ENCODE measurements at regions not wholly inside any gene's neighbourhood (a gene's known extent, or its start where the extent isn't known, plus 50 kb on each side); places are given as distances from the start of the nearest gene placed in this dataset.

DNA sequence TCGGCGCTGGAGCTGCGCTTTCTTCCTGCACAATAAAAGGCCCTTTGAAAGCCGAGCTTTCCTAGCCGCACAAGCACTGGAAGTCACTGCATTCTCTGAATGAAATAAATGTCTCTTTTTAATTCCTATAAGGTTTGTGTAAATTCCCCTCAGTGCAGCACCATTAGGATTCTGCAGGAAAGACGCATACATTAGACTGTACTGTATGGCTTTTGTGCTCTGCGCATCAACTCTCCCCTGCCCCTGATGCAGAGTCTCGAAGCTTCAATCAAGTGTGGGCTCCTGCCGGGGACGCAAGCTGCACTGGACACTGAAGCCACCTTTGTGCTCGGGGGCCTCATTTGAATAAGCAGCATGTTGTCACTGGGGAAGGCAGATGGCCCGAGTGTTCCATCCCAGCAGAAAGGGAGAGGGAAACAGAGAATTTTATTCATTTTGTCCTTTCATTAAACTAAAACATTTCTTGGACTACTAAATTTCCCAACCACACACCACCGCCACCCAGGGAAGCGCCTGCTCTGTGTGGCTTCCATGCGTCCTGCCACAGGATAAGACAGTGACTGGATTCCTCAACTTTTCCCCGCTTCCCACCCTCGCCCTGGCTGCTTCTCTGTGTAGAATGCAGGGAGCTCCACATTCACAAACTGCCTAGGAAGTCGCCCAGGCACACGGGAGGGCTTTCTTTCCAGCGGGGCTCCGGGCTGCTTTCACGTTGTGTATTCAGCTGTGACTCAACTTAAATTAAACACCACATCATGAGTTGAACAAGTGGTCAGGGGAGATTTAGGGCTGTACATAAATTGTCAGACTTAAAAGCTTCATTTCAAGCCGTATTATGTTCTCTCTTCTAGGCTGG, 635.4 kb downstream of the IRX1 start:
- Mint-ChIP-seq H3K9me3 (ENCODE audit: insufficient read depth) (peaks cover 6% of the 10 kb centered on the region), H3K27ac (no peak overlapping the region), H3K4me1 (no peaks in the 10 kb centered on the region), H3K4me3 (no peak overlapping the region), H3K27me3 (no peaks in the 10 kb centered on the region)
- Histone ChIP-seq H3K79me2 (ENCODE audit: control insufficient read depth, insufficient read depth, low read length) (no peaks in the 10 kb centered on the region), H2AFZ (ENCODE audit: insufficient read depth, low read depth, low read length, poor library complexity, severe bottlenecking) (no peak overlapping the region), H3K4me1 (ENCODE audit: control insufficient read depth in 2 of 2, insufficient read depth in 2 of 2, low read length in 2 of 2) (no peaks in the 10 kb centered on the region), H3K4me3 (ENCODE audit: control extremely low read depth in 1 of 5, extremely low read depth in 1 of 5, insufficient read depth in 1 of 5, low read depth in 2 of 5, low read length in 4 of 5) (no peak overlapping the region), H4K20me1 (ENCODE audit: control insufficient read depth, insufficient read depth, low read length, poor library complexity, severe bottlenecking) (no peaks in the 10 kb centered on the region), H3K9me3 (ENCODE audit: control extremely low read depth in 1 of 3, control insufficient read depth in 2 of 3, insufficient read depth in 1 of 3, low read length in 2 of 3) (peaks cover 6 to 27% (median 8%) of the 10 kb centered on the region in 3 donors), H3K27me3 (replicated peaks in 1 of 4; ENCODE audit: control extremely low read depth in 1 of 4, control insufficient read depth in 3 of 4, insufficient read depth in 4 of 4, low read length in 3 of 4) (no peaks in the 10 kb centered on the region), H3K9ac (ENCODE audit: low read length) (no peak overlapping the region), H3K36me3 (replicated peaks in 1 of 2; ENCODE audit: control extremely low read depth in 1 of 2, control insufficient read depth in 1 of 2, extremely low read depth in 1 of 2, insufficient read depth in 2 of 2, low read length in 1 of 2) (no peaks in the 10 kb centered on the region), H3K27ac (ENCODE audit: low read length in 2 of 2) (no peak overlapping the region), H3K4me2 (replicated peaks; ENCODE audit: low read depth, low read length, poor library complexity, severe bottlenecking) (no peak overlapping the region)
- intact Hi-C loops (cut with micrococcal nuclease), result no loop called here
- ChIA-PET CTCF (no interaction called here), POLR2A (no interaction called here)
- WGBS (ENCODE audit: insufficient coverage), result 93% methylated on average over 15 of the region's 23 CpGs
- ATAC-seq (ENCODE audit: low read depth) (no peak), DNase-seq (no peak)
- TF ChIP-seq, protein P1, sequence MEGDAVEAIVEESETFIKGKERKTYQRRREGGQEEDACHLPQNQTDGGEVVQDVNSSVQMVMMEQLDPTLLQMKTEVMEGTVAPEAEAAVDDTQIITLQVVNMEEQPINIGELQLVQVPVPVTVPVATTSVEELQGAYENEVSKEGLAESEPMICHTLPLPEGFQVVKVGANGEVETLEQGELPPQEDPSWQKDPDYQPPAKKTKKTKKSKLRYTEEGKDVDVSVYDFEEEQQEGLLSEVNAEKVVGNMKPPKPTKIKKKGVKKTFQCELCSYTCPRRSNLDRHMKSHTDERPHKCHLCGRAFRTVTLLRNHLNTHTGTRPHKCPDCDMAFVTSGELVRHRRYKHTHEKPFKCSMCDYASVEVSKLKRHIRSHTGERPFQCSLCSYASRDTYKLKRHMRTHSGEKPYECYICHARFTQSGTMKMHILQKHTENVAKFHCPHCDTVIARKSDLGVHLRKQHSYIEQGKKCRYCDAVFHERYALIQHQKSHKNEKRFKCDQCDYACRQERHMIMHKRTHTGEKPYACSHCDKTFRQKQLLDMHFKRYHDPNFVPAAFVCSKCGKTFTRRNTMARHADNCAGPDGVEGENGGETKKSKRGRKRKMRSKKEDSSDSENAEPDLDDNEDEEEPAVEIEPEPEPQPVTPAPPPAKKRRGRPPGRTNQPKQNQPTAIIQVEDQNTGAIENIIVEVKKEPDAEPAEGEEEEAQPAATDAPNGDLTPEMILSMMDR (IDR thresholded peaks at IDR 0.05), result no peak
- no peak for TF ChIP-seq EZH2 (IDR thresholded peaks at IDR 0.05; ENCODE audit: borderline replicate concordance, insufficient read depth, low read depth, low read length, poor library complexity, severe bottlenecking)

DNA sequence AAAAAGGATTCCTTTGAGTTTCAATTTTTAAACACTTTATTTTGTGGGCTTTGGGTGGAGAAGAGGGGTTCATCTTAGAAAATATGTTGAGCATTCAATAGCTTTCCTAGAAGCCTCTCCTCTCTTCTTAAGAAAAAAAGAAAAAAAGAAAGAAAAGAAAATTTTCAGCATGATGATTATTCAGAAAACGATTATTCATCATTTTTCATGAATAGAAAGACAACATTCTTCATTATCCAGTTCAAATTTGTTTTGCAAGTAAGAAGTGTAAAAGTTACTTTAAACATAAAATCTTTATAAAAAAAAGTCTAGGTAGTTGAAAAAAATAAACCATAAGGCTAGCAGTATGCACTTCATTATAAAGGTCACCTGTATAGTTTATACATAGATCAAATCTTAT, 636.5 kb downstream of the IRX1 start:
- intact Hi-C loops (cut with micrococcal nuclease), result no loop called here
- Histone ChIP-seq H3K27ac (ENCODE audit: low read length in 2 of 2) (no peak overlapping the region), H4K20me1 (ENCODE audit: control insufficient read depth, insufficient read depth, low read length, poor library complexity, severe bottlenecking) (no peaks in the 10 kb centered on the region), H3K9me3 (ENCODE audit: control extremely low read depth in 1 of 3, control insufficient read depth in 2 of 3, insufficient read depth in 1 of 3, low read length in 2 of 3) (peaks cover 6 to 22% (median 8%) of the 10 kb centered on the region in 3 donors), H3K79me2 (ENCODE audit: control insufficient read depth, insufficient read depth, low read length) (no peaks in the 10 kb centered on the region), H3K4me3 (ENCODE audit: control extremely low read depth in 1 of 5, extremely low read depth in 1 of 5, insufficient read depth in 1 of 5, low read depth in 2 of 5, low read length in 4 of 5) (no peak overlapping the region), H2AFZ (ENCODE audit: insufficient read depth, low read depth, low read length, poor library complexity, severe bottlenecking) (no peak overlapping the region), H3K27me3 (replicated peaks in 1 of 4; ENCODE audit: control extremely low read depth in 1 of 4, control insufficient read depth in 3 of 4, insufficient read depth in 4 of 4, low read length in 3 of 4) (no peaks in the 10 kb centered on the region), H3K4me2 (replicated peaks; ENCODE audit: low read depth, low read length, poor library complexity, severe bottlenecking) (no peak overlapping the region), H3K36me3 (replicated peaks in 1 of 2; ENCODE audit: control extremely low read depth in 1 of 2, control insufficient read depth in 1 of 2, extremely low read depth in 1 of 2, insufficient read depth in 2 of 2, low read length in 1 of 2) (no peaks in the 10 kb centered on the region), H3K4me1 (ENCODE audit: control insufficient read depth in 2 of 2, insufficient read depth in 2 of 2, low read length in 2 of 2) (no peaks in the 10 kb centered on the region), H3K9ac (ENCODE audit: low read length) (no peak overlapping the region)
- no peak overlapping the region for H3K27ac Mint-ChIP-seq
- ChIA-PET POLR2A (no interaction called here), CTCF (no interaction called here)
- H3K4me1 Mint-ChIP-seq, result no peaks in the 10 kb centered on the region
- TF ChIP-seq EZH2 (IDR thresholded peaks at IDR 0.05; ENCODE audit: borderline replicate concordance, insufficient read depth, low read depth, low read length, poor library complexity, severe bottlenecking), result no peak
- TF ChIP-seq, protein P1 (IDR thresholded peaks at IDR 0.05), result no peak
- no peak overlapping the region for H3K4me3 Mint-ChIP-seq
- no peak for ATAC-seq (ENCODE audit: low read depth)
- no peaks in the 10 kb centered on the region for H3K27me3 Mint-ChIP-seq
- no peak for DNase-seq
- no CpG with 5 or more reads among the region's 1 CpG for WGBS (ENCODE audit: insufficient coverage)
- peaks cover 6% of the 10 kb centered on the region for H3K9me3 Mint-ChIP-seq (ENCODE audit: insufficient read depth)
